ENCODE measurements at regions not wholly inside any gene's neighbourhood (a gene's known extent, or its start where the extent isn't known, plus 50 kb on each side); places are given as distances from the start of the nearest gene placed in this dataset.

DNA sequence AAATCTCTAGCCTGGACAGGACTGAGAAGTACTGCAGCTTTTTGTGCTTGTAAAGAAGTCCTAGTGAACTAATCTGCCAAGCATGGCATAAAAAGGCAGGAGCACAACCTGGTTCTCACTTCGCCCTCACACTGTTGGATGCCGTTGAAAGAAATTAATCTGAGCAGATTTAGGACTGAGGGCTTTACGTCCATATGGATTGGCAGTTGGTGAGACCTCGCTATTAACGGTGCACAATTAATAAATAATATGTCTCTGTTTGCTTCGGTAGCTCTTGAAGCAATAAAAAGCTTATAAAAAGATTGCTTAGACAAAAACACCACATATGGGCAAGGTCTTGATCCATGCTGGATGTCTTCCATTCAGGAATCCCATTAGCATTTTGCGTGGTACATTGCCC lies 185.6 kb upstream of the EPHA7 start:
- no peak for ATAC-seq
- TF ChIP-seq OSR1 (CRISPR knock-in tag; IDR thresholded peaks at IDR 0.05) = no peak
- no peak for TF ChIP-seq TOX (CRISPR knock-in tag; IDR thresholded peaks at IDR 0.05; ENCODE audit: borderline replicate concordance)
- no peak for TF ChIP-seq RARB (CRISPR knock-in tag; IDR thresholded peaks at IDR 0.05)
- TF ChIP-seq CSDC2 (CRISPR knock-in tag; IDR thresholded peaks at IDR 0.05) = no peak
- no peak for TF ChIP-seq ZNF8 (CRISPR knock-in tag; IDR thresholded peaks at IDR 0.05)
- TF ChIP-seq ESRRG (CRISPR knock-in tag; IDR thresholded peaks at IDR 0.05) = no peak
- TF ChIP-seq, protein P1, sequence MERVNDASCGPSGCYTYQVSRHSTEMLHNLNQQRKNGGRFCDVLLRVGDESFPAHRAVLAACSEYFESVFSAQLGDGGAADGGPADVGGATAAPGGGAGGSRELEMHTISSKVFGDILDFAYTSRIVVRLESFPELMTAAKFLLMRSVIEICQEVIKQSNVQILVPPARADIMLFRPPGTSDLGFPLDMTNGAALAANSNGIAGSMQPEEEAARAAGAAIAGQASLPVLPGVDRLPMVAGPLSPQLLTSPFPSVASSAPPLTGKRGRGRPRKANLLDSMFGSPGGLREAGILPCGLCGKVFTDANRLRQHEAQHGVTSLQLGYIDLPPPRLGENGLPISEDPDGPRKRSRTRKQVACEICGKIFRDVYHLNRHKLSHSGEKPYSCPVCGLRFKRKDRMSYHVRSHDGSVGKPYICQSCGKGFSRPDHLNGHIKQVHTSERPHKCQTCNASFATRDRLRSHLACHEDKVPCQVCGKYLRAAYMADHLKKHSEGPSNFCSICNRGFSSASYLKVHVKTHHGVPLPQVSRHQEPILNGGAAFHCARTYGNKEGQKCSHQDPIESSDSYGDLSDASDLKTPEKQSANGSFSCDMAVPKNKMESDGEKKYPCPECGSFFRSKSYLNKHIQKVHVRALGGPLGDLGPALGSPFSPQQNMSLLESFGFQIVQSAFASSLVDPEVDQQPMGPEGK (CRISPR knock-in tag; IDR thresholded peaks at IDR 0.05; ENCODE audit: borderline replicate concordance) = no peak
- TF ChIP-seq SNAI2 (CRISPR knock-in tag; IDR thresholded peaks at IDR 0.05) = no peak
- TF ChIP-seq, protein P2, sequence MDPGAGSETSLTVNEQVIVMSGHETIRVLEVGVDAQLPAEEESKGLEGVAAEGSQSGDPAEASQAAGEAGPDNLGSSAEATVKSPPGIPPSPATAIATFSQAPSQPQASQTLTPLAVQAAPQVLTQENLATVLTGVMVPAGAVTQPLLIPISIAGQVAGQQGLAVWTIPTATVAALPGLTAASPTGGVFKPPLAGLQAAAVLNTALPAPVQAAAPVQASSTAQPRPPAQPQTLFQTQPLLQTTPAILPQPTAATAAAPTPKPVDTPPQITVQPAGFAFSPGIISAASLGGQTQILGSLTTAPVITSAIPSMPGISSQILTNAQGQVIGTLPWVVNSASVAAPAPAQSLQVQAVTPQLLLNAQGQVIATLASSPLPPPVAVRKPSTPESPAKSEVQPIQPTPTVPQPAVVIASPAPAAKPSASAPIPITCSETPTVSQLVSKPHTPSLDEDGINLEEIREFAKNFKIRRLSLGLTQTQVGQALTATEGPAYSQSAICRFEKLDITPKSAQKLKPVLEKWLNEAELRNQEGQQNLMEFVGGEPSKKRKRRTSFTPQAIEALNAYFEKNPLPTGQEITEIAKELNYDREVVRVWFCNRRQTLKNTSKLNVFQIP (CRISPR knock-in tag; IDR thresholded peaks at IDR 0.05; ENCODE audit: borderline replicate concordance, low read depth) = no peak
- TF ChIP-seq, protein P3, sequence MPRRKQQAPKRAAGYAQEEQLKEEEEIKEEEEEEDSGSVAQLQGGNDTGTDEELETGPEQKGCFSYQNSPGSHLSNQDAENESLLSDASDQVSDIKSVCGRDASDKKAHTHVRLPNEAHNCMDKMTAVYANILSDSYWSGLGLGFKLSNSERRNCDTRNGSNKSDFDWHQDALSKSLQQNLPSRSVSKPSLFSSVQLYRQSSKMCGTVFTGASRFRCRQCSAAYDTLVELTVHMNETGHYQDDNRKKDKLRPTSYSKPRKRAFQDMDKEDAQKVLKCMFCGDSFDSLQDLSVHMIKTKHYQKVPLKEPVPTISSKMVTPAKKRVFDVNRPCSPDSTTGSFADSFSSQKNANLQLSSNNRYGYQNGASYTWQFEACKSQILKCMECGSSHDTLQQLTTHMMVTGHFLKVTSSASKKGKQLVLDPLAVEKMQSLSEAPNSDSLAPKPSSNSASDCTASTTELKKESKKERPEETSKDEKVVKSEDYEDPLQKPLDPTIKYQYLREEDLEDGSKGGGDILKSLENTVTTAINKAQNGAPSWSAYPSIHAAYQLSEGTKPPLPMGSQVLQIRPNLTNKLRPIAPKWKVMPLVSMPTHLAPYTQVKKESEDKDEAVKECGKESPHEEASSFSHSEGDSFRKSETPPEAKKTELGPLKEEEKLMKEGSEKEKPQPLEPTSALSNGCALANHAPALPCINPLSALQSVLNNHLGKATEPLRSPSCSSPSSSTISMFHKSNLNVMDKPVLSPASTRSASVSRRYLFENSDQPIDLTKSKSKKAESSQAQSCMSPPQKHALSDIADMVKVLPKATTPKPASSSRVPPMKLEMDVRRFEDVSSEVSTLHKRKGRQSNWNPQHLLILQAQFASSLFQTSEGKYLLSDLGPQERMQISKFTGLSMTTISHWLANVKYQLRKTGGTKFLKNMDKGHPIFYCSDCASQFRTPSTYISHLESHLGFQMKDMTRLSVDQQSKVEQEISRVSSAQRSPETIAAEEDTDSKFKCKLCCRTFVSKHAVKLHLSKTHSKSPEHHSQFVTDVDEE (CRISPR knock-in tag; IDR thresholded peaks at IDR 0.05) = no peak
- TF ChIP-seq BACH2 (CRISPR knock-in tag; IDR thresholded peaks at IDR 0.05; ENCODE audit: borderline replicate concordance) = no peak

DNA sequence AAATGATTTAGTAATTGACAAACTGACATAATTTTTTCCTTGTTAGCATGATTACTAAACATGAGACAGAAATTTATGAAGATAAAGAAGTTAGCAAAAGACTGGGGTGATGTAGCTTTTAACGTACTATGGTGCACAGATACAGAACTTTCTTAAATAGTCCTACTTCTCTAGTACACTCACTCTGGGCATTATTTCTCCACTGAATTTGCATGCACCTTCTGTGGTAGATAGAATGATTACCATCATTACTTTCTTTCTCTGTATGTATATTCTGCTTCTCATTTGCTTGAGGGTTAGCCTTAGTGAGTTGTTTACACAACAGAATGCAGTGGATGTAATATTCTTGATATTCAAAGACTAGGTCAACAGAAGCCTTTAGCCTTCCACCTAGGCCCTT lies 173.1 kb upstream of the EPHA7 start:
- no peak for ATAC-seq
- no peak for TF ChIP-seq ZNF70 (CRISPR knock-in tag; IDR thresholded peaks at IDR 0.05)
- TF ChIP-seq, protein P4, sequence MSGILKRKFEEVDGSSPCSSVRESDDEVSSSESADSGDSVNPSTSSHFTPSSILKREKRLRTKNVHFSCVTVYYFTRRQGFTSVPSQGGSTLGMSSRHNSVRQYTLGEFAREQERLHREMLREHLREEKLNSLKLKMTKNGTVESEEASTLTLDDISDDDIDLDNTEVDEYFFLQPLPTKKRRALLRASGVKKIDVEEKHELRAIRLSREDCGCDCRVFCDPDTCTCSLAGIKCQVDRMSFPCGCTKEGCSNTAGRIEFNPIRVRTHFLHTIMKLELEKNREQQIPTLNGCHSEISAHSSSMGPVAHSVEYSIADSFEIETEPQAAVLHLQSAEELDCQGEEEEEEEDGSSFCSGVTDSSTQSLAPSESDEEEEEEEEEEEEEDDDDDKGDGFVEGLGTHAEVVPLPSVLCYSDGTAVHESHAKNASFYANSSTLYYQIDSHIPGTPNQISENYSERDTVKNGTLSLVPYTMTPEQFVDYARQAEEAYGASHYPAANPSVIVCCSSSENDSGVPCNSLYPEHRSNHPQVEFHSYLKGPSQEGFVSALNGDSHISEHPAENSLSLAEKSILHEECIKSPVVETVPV (CRISPR knock-in tag; IDR thresholded peaks at IDR 0.05) = no peak
- TF ChIP-seq, protein P2 (CRISPR knock-in tag; IDR thresholded peaks at IDR 0.05; ENCODE audit: borderline replicate concordance, low read depth) = no peak
- TF ChIP-seq ESRRG (CRISPR knock-in tag; IDR thresholded peaks at IDR 0.05) = no peak
- TF ChIP-seq TOX (CRISPR knock-in tag; IDR thresholded peaks at IDR 0.05; ENCODE audit: borderline replicate concordance) = no peak
- TF ChIP-seq BACH2 (CRISPR knock-in tag; IDR thresholded peaks at IDR 0.05; ENCODE audit: borderline replicate concordance) = no peak
- no peak for TF ChIP-seq ISL1 (CRISPR knock-in tag; IDR thresholded peaks at IDR 0.05)

DNA sequence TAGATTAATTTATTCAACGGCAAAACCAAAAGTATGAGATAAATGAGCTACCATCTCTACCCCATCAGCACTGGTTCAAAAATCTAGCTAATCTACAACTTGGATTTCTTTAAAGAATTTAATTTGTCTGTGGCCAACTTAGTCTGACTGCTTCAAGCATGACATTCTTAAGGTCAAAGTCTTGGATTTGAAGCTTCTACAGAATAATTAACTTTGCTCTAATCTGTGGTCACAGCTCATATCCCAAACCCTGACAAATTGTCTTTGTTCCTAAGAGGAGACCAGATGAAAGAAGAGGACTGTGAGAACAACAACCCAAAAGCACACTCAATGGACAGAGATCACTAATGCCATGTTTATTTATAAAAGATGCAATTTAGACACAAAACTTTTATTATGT lies 166.9 kb upstream of the EPHA7 start:
- ATAC-seq = no peak
- no peak for TF ChIP-seq GLIS3 (CRISPR knock-in tag; IDR thresholded peaks at IDR 0.05)
- TF ChIP-seq, protein P4 (CRISPR knock-in tag; IDR thresholded peaks at IDR 0.05) = no peak
- no peak for TF ChIP-seq ZC3H10 (CRISPR knock-in tag; IDR thresholded peaks at IDR 0.05)
- no peak for TF ChIP-seq ZNF565 (CRISPR knock-in tag; conservative IDR thresholded peaks at IDR 0.05; ENCODE audit: low read depth)
- no peak for TF ChIP-seq ZFP3 (CRISPR knock-in tag; IDR thresholded peaks at IDR 0.05)
- TF ChIP-seq TCF4 (CRISPR knock-in tag; IDR thresholded peaks at IDR 0.05; ENCODE audit: borderline replicate concordance) = no peak
- no peak for TF ChIP-seq ESRRG (CRISPR knock-in tag; IDR thresholded peaks at IDR 0.05)
- TF ChIP-seq ZNF8 (CRISPR knock-in tag; IDR thresholded peaks at IDR 0.05) = no peak
- no peak for TF ChIP-seq PPARA (CRISPR knock-in tag; IDR thresholded peaks at IDR 0.05; ENCODE audit: borderline replicate concordance)
- TF ChIP-seq RARB (CRISPR knock-in tag; IDR thresholded peaks at IDR 0.05) = no peak
- no peak for TF ChIP-seq ZFP30 (CRISPR knock-in tag; IDR thresholded peaks at IDR 0.05)
- no peak for TF ChIP-seq ARNTL (CRISPR knock-in tag; IDR thresholded peaks at IDR 0.05; ENCODE audit: borderline replicate concordance, low read depth)
- TF ChIP-seq, protein P2 (CRISPR knock-in tag; IDR thresholded peaks at IDR 0.05; ENCODE audit: borderline replicate concordance, low read depth) = no peak
- TF ChIP-seq, protein P1 (CRISPR knock-in tag; IDR thresholded peaks at IDR 0.05; ENCODE audit: borderline replicate concordance) = no peak

Data from SK-N-SH treated with all-trans-retinoic acid at 6 μM for 48 hours (cell line).